HG02678 (cell line): ENCODE measurements at regions not wholly inside any gene's neighbourhood (a gene's known extent, or its start where the extent isn't known, plus 50 kb on each side); places are given as distances from the start of the nearest gene placed in this dataset.
"Not testable (repeated sequence)": the region's sequence is repeated elsewhere in the genome, so short reads cannot be mapped to it uniquely, and the experiment has no call there.

Experiments
- ATAC-seq: cut with Tn5 transposase; IDR thresholded peaks from one replicate; pipeline ENCODE4 v1.9.1; 2021; ENCODE audit warnings: mild to moderate bottlenecking, moderate library complexity; ENCODE audit not compliant: unreplicated experiment

GRCh38 chr5:136749016-136749415, 383.7 kb upstream of the TRPC7 start:
- ATAC-seq: no peak

- no peak for ATAC-seq
Measured at GRCh38 chr5:136743052-136743451, 377.7 kb upstream of the TRPC7 start.

- no peak for ATAC-seq
Measured at GRCh38 chr5:136740228-136740627, 374.9 kb upstream of the TRPC7 start.

- not testable (repeated sequence) for ATAC-seq
Measured at GRCh38 chr5:136739271-136739670, 373.9 kb upstream of the TRPC7 start.

- ATAC-seq: no peak
Measured at GRCh38 chr5:136738829-136739228, 373.5 kb upstream of the TRPC7 start.

- no peak for ATAC-seq
Measured at GRCh38 chr5:136736021-136736420, 370.7 kb upstream of the TRPC7 start.

- ATAC-seq: not testable (repeated sequence)
Measured at GRCh38 chr5:136735611-136736010, 370.3 kb upstream of the TRPC7 start.

- no peak for ATAC-seq
Measured at GRCh38 chr5:136734628-136735027, 369.3 kb upstream of the TRPC7 start.

- no peak for ATAC-seq
Measured at GRCh38 chr5:136732751-136733150, 367.4 kb upstream of the TRPC7 start.

- ATAC-seq: no peak
Measured at GRCh38 chr5:136731241-136731900, 366.0 kb upstream of the TRPC7 start.

GRCh38 chr5:136730426-136730825, 365.1 kb upstream of the TRPC7 start:
- ATAC-seq: no peak

- ATAC-seq: no peak
Measured at GRCh38 chr5:136729901-136730355, 364.6 kb upstream of the TRPC7 start.

GRCh38 chr5:136726506-136726905, 361.2 kb upstream of the TRPC7 start:
- no peak for ATAC-seq

GRCh38 chr5:136724161-136724560, 358.8 kb upstream of the TRPC7 start:
- no peak for ATAC-seq

- no peak for ATAC-seq
Measured at GRCh38 chr5:136722581-136722980, 357.2 kb upstream of the TRPC7 start.

- ATAC-seq: no peak
Measured at GRCh38 chr5:136722086-136722485, 356.7 kb upstream of the TRPC7 start.

- ATAC-seq: no peak
Measured at GRCh38 chr5:136720674-136721073, 355.3 kb upstream of the TRPC7 start.

GRCh38 chr5:136717917-136718316, 352.6 kb upstream of the TRPC7 start:
- ATAC-seq: no peak

- no peak for ATAC-seq
Measured at GRCh38 chr5:136714286-136714685, 348.9 kb upstream of the TRPC7 start.

- ATAC-seq: no peak
Measured at GRCh38 chr5:136712628-136713027, 347.3 kb upstream of the TRPC7 start.

GRCh38 chr5:136710834-136711233, 345.5 kb upstream of the TRPC7 start:
- ATAC-seq: no peak

GRCh38 chr5:136703706-136704105, 338.4 kb upstream of the TRPC7 start:
- ATAC-seq: no peak

- ATAC-seq: no peak
Measured at GRCh38 chr5:136703036-136703435, 337.7 kb upstream of the TRPC7 start.
